ENCODE measurements at regions not wholly inside any gene's neighbourhood (a gene's known extent, or its start where the extent isn't known, plus 50 kb on each side); places are given as distances from the start of the nearest gene placed in this dataset.

- TF ChIP-seq, protein P1, sequence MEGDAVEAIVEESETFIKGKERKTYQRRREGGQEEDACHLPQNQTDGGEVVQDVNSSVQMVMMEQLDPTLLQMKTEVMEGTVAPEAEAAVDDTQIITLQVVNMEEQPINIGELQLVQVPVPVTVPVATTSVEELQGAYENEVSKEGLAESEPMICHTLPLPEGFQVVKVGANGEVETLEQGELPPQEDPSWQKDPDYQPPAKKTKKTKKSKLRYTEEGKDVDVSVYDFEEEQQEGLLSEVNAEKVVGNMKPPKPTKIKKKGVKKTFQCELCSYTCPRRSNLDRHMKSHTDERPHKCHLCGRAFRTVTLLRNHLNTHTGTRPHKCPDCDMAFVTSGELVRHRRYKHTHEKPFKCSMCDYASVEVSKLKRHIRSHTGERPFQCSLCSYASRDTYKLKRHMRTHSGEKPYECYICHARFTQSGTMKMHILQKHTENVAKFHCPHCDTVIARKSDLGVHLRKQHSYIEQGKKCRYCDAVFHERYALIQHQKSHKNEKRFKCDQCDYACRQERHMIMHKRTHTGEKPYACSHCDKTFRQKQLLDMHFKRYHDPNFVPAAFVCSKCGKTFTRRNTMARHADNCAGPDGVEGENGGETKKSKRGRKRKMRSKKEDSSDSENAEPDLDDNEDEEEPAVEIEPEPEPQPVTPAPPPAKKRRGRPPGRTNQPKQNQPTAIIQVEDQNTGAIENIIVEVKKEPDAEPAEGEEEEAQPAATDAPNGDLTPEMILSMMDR (IDR thresholded peaks at IDR 0.05; ENCODE audit: low read depth, low read length) = no peak
- TF ChIP-seq MAX (IDR thresholded peaks at IDR 0.05; ENCODE audit: low read depth, low read length) = no peak
Observed at GRCh38 chr13:108030769-108031168, 184.6 kb downstream of the LIG4 start.

Measured in NB4 (cell line).